ENCODE measurements at regions not wholly inside any gene's neighbourhood (a gene's known extent, or its start where the extent isn't known, plus 50 kb on each side); places are given as distances from the start of the nearest gene placed in this dataset.
"Not testable (repeated sequence)": the region's sequence is repeated elsewhere in the genome, so short reads cannot be mapped to it uniquely, and the experiment has no call there.

- TF ChIP-seq CTCF (IDR thresholded peaks at IDR 0.05; ENCODE audit: insufficient read depth, low read length, missing control alignments) = no peak
- DNase-seq (ENCODE audit: low read depth, low spot score) = peak; percentile 91
- ChIA-PET CTCF (interaction anchor here (0.7 to 3.4 kb wide), 35 partner anchors 10 to 1017 kb away, joined by 3 to 81 read pairs (median 9); no protein-coding TSS in a partner anchor), POLR2A (interaction anchor here (0.6 to 2.4 kb wide), 9 partner anchors 16 to 866 kb away, joined by 3 to 20 read pairs (median 5); partner anchors contain the start of gene EMX2)
- no peak overlapping the region for H3K4me3 ChIP-seq (ENCODE audit: low read depth, low read length)
These were observed 66.7 kb upstream of the PDZD8 start for GRCh38 chr10:117441812-117442443.

GRCh38 chr10:117441361-117441760, 66.1 kb upstream of the PDZD8 start:
- no peak for TF ChIP-seq CTCF (IDR thresholded peaks at IDR 0.05; ENCODE audit: insufficient read depth, low read length, missing control alignments)
- ChIA-PET CTCF (interaction anchor here (0.7 to 3.4 kb wide), 12 partner anchors 9 to 949 kb away, joined by 3 to 81 read pairs (median 22); no protein-coding TSS in a partner anchor), POLR2A (interaction anchor here (0.9 to 2.4 kb wide), 6 partner anchors 17 to 105 kb away, joined by 3 to 20 read pairs (median 6); partner anchors contain the start of gene EMX2)
- H3K4me3 ChIP-seq (ENCODE audit: low read depth, low read length) = no peak overlapping the region
- no peak for DNase-seq (ENCODE audit: low read depth, low spot score)

- CTCF ChIA-PET = interaction anchor here (0.8 to 4.2 kb wide), 6 partner anchors 8 to 99 kb away, joined by 3 to 22 read pairs (median 4); no protein-coding TSS in a partner anchor
- no peak for TF ChIP-seq CTCF (IDR thresholded peaks at IDR 0.05; ENCODE audit: insufficient read depth, low read length, missing control alignments)
- no peak overlapping the region for H3K4me3 ChIP-seq (ENCODE audit: low read depth, low read length)
- POLR2A ChIA-PET = interaction anchor here (1.0 kb wide), 1 partner anchor 22 kb away, joined by 7 read pairs; no protein-coding TSS in a partner anchor
- DNase-seq (ENCODE audit: low read depth, low spot score) = peak; percentile 78
These were observed 64.1 kb upstream of the PDZD8 start for GRCh38 chr10:117439243-117439912.

- CTCF ChIA-PET = interaction anchor here (1.0 to 5.7 kb wide), 10 partner anchors 10 to 1028 kb away, joined by 3 to 61 read pairs (median 16); no protein-coding TSS in a partner anchor
- TF ChIP-seq CTCF (IDR thresholded peaks at IDR 0.05; ENCODE audit: insufficient read depth, low read length, missing control alignments) = no peak
- DNase-seq (ENCODE audit: low read depth, low spot score) = no peak
These were observed 57.6 kb upstream of the PDZD8 start for GRCh38 chr10:117432866-117433265.

GRCh38 chr10:117431160-117431559, 55.9 kb upstream of the PDZD8 start:
- TF ChIP-seq CTCF (IDR thresholded peaks at IDR 0.05; ENCODE audit: insufficient read depth, low read length, missing control alignments) = peak; percentile 54
- DNase-seq (ENCODE audit: low read depth, low spot score) = peak; percentile 17
- H3K4me3 ChIP-seq (ENCODE audit: low read depth, low read length) = no peak overlapping the region
- POLR2A ChIA-PET = no interaction called here
- CTCF ChIA-PET = interaction anchor here (0.7 to 5.7 kb wide), 50 partner anchors 8 to 1134 kb away, joined by 3 to 61 read pairs (median 5); partner anchors contain the start of gene EMX2

More at GRCh38 chr10:117432866-117433265, 57.6 kb upstream of the PDZD8 start:
- no peak overlapping the region for H3K4me3 ChIP-seq (ENCODE audit: low read depth, low read length)
- POLR2A ChIA-PET = no interaction called here

- POLR2A ChIA-PET; H3K4me3 ChIP-seq (ENCODE audit: low read depth, low read length); DNase-seq (ENCODE audit: low read depth, low spot score): not testable (repeated sequence)
- CTCF ChIA-PET = interaction anchor here (0.7 to 5.7 kb wide), 36 partner anchors 7 to 1134 kb away, joined by 3 to 61 read pairs (median 7); no protein-coding TSS in a partner anchor
These were observed 55.3 kb upstream of the PDZD8 start for GRCh38 chr10:117430535-117430934.

All from AG04449 (cell line).